Transverse colon (tissue), 3 donors: ENCODE measurements at regions not wholly inside any gene's neighbourhood (a gene's known extent, or its start where the extent isn't known, plus 50 kb on each side); places are given as distances from the start of the nearest gene placed in this dataset.

Experiments
- CTCF ChIP-seq, 5 experiments: fragments of 200-600 bp in 3 of 5; fragments of 450-650 bp in 2 of 5; sonication (generic) in 3 of 5; IDR thresholded peaks; 1 replicate in 2 of 5; 2 replicates in 3 of 5; pipeline ENCODE4 v1.5.1; 2016 to 2017; ENCODE audit warnings: antibody characterized with exemption in 5 of 5, inconsistent platforms in 3 of 5, mild to moderate bottlenecking in 2 of 5, moderate library complexity in 1 of 5
- POLR2A ChIP-seq: fragments of 450-650 bp; IDR thresholded peaks from one replicate; pipeline ENCODE4 v1.6.1; 2016; ENCODE audit warnings: antibody characterized with exemption, mild to moderate bottlenecking, moderate library complexity

- TF ChIP-seq CTCF (IDR thresholded peaks at IDR 0.05) (no peak), POLR2A (no peak)
Measured at GRCh38 chr6:113394729-113395128, 462.4 kb upstream of the MARCKS start.
